ENCODE measurements at regions not wholly inside any gene's neighbourhood (a gene's known extent, or its start where the extent isn't known, plus 50 kb on each side); places are given as distances from the start of the nearest gene placed in this dataset.
A peak's percentile ranks its signal among the peaks of the same experiment; 100 is the strongest.
"Not testable (repeated sequence)": the region's sequence is repeated elsewhere in the genome, so short reads cannot be mapped to it uniquely, and the experiment has no call there.

DNA sequence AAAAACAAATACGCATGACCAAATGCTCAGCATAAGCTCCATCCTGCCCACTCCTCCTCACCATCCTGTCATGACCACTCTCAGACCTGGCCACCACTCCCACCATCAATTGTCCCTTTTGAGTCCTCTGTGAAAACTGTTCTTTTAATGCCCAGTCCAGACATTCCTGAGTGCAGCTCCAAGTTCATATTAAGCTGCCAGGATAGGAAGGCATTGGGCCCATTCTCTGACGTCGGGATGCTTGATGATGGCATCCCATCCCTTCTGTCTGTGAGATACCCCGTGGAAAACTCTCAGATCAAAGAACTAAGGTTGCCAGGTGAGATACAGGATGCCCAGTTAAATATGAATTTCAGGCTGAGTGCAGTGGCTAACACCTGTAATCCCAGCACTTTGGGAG lies 89.9 kb upstream of the KIF5B start:
- H3K4me3 Mint-ChIP-seq, result no peak overlapping the region
- peaks cover 29% of the 10 kb centered on the region for H3K4me1 Mint-ChIP-seq
- CTCF ChIA-PET, result interaction anchor here (0.7 kb wide), 1 partner anchor 142 kb away, joined by 3 read pairs; no protein-coding TSS in a partner anchor
- ATAC-seq, result no peak
- H3K27ac Mint-ChIP-seq, result no peak overlapping the region
- no peaks in the 10 kb centered on the region for H3K27me3 Mint-ChIP-seq
- H3K9me3 Mint-ChIP-seq (ENCODE audit: low read depth), result no peaks in the 10 kb centered on the region
- DNase-seq, result no peak
- H3K36me3 Mint-ChIP-seq, result no peaks in the 10 kb centered on the region

DNA sequence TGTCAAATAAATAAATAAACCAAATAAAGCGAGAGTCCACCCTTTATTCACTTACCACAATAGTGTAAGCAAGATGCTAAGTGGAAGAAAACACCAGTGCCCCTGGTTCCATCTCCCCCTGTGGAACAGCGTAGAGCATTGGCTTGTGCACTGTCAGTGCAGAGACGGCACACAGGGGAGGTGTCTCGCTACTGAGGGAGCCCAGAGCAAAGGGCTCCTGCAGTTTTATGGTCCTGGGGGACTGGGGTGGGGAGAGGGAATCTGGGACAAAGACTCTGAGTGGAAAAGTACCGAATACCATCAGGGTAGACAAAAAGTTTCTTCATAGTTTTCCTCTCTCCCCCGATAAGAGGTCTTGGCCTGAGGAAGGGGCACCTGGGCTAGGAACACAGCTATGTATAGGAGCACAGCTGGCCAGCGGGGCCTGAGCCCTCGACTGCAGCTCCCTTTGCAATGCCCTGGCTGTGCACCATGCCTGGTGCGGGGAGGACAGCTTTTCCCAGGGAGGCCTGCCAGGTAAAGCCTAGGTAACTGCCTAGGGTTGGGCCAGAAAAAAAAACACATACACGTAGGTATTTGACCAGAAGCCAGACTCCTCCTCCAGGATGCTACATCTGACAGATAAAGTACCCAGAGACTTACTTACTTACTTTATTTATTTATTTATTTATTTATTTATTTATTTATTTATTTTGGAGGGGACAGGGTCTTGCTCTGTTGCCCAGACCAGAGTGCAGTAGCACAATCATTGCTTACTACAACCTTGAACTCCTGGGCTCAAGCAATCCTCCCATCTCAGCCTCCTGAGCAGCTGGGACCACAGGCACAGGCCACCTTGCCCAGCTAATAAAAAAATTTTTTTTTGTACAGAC lies 88.8 kb upstream of the KIF5B start:
- H3K9me3 Mint-ChIP-seq (ENCODE audit: low read depth), result no peaks in the 10 kb centered on the region
- peaks cover 3% of the 10 kb centered on the region for H3K27me3 Mint-ChIP-seq
- H3K36me3 Mint-ChIP-seq, result no peaks in the 10 kb centered on the region
- DNase-seq (no peak), ATAC-seq (no peak)
- no peak overlapping the region for H3K4me3 Mint-ChIP-seq
- no peak overlapping the region for H3K27ac Mint-ChIP-seq
- CTCF ChIA-PET, result no interaction called here
- peaks cover 18% of the 10 kb centered on the region for H3K4me1 Mint-ChIP-seq

DNA sequence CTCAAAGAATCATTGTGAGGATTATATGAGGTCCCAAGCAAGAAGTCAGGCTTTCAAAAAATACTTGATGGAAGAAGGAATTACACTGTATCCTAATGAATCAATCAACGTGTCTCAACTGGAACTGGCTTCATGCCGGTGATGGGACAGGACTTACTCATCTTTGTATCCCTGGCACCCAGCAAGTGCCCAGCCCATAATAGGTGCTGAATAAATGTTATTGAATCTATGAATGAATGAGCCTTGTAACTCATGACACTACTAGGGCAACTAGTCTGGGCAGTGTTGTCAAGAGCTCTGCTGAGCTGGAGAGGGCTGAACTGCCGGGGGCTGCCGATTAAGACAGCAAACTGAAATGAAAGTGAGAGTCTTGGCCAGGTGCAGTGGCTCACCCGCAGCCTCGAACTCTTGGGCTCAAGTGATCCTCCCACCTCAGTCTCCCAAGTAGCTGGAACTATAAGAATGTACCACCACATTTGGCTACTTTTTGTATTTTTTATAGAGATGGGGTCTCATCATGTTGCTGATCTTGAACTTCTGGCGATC lies 87.2 kb upstream of the KIF5B start:
- Mint-ChIP-seq H3K27me3 (peaks cover 3% of the 10 kb centered on the region), H3K9me3 (ENCODE audit: low read depth) (no peaks in the 10 kb centered on the region), H3K4me1 (peaks cover 13% of the 10 kb centered on the region), H3K36me3 (no peaks in the 10 kb centered on the region), H3K4me3 (no peak overlapping the region), H3K27ac (no peak overlapping the region)
- CTCF ChIA-PET, result no interaction called here
- DNase-seq (no peak), ATAC-seq (no peak)

DNA sequence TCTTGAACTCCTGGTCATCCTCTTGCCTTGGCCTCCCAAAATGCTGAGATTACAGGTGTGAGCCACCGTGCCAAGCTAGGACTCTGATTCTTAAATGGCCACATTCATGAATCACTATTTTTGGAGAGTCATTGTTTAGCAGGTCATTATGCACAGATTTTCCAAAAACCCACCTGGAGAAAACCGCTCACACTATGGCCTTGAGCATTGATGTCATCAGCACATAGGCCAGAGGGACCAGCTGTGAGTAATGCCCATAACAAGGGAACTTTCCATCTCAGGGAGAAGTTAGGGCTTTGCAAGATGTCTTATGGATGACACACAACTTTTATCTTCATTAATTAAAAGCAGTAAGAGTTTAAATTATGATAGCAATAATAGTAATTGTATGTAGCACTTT lies 86.4 kb upstream of the KIF5B start:
- Mint-ChIP-seq H3K27me3 (peaks cover 3% of the 10 kb centered on the region), H3K9me3 (ENCODE audit: low read depth) (no peaks in the 10 kb centered on the region), H3K4me1 (peaks cover 8% of the 10 kb centered on the region), H3K36me3 (no peaks in the 10 kb centered on the region), H3K27ac (no peak overlapping the region), H3K4me3 (no peak overlapping the region)
- no peak for DNase-seq
- no peak for ATAC-seq
- CTCF ChIA-PET, result no interaction called here

DNA sequence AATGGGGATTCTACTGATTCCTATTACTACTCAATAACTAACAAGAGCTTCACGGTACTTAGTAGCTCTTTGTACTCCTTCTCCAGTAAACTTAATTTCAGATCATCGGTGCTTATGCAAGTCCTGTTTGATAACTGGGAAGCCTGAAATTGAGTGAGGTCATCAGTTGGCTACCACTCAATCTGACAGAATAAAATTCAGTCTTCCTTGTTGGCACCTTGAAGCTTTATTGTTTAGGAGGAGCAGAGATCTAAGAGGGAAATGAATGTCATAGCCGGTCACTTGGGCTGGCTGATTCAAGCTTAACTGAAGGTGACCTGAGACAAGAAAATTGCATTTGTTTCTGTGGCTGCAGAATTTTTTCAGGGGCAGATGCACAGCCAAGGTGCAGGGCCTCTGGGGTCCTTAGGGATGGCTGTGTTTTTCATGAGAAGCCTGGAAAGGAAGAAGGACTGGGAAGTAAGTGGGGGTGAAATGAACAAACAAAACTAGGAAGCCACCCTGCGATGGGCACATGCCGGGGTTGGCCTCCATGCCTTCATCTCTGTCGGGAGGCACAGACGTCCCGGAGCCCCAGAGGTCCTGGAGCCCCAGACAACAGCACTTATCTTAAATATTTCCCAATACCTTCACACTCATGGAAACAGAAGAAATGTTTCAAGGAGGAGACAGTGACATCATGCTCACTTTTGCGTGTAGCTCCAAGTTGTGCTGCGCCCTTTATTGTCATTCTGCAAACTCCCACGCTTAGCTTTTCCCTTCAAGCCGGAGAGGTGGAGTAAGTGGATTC lies 85.0 kb upstream of the KIF5B start:
- no peak overlapping the region for H3K4me3 Mint-ChIP-seq
- CTCF ChIA-PET, result no interaction called here
- ATAC-seq, result no peak

DNA sequence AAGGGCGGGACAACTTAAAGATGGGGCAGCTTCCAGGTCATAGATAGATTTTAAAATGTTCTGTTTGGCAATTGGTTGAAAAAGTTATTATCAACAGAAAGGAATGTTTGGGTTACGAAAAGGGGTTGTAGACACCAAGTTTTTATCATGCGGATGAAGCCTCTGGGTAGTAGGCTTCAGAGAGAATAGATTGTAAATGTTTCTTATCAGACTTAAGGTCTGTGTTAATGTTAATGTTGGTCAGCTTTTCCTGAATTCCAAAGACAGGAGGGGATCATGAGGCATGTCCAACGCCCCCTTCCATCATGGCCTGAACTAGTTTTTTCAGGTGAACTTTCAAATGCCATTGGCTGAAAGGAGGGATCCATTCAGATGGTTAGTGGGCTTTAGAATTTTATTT lies 84.2 kb upstream of the KIF5B start:
- CTCF ChIA-PET, result no interaction called here
- peaks cover 3% of the 10 kb centered on the region for H3K27me3 Mint-ChIP-seq
- no peaks in the 10 kb centered on the region for H3K36me3 Mint-ChIP-seq
- H3K27ac Mint-ChIP-seq, result no peak overlapping the region
- peaks cover 7% of the 10 kb centered on the region for H3K4me1 Mint-ChIP-seq
- no peak overlapping the region for H3K4me3 Mint-ChIP-seq
- H3K9me3 Mint-ChIP-seq (ENCODE audit: low read depth), result no peaks in the 10 kb centered on the region
- ATAC-seq (no peak), DNase-seq (no peak)

More for the DNA sequence above, 85.0 kb upstream of the KIF5B start:
- DNase-seq, result no peak
- Mint-ChIP-seq H3K36me3 (no peaks in the 10 kb centered on the region), H3K4me1 (peaks cover 7% of the 10 kb centered on the region), H3K27me3 (peaks cover 3% of the 10 kb centered on the region), H3K9me3 (ENCODE audit: low read depth) (no peaks in the 10 kb centered on the region), H3K27ac (no peak overlapping the region)

DNA sequence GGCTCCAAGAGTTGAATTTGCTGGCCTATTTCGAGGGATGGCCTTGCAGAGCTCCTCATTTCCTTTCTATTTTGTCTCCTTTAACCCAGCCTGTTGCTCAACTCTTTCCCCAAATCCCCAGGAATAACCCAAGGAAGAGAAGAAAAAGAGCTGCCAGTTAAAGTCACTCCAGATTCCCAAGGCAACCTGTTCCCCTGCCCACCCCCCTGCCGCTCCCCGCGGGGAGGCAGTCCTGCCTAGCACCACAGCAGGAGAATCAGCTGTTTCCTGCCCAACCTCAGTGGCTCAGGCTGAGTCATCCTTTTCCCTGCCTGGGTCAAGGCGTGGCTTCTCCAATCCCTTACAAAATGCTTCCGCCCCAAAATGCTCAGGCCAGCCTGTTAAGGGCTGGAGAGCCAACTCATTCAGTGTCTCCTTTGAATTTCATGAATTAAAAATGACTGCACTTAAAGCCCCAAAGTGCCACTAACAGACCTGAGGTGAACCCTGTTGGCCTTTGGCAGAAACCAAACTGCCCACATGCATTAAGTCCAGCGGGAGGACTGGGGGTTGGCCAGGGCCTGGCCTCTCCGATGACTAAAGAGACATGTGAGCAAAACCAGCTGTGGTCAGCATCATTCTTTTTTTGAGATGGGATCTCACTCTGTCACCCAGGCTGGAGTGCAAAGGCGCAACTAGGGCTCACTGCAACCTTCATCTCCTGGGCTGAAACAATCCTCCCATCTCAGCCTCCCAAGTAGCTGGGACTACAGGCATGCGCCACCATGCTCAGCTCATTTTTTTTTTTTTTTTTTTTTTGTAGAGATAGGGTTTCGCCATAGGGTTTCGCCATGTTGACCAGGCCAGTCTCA lies 83.2 kb upstream of the KIF5B start:
- DNase-seq (peak; percentile 69), ATAC-seq (peak; percentile 75)
- no peaks in the 10 kb centered on the region for H3K36me3 Mint-ChIP-seq
- no peak overlapping the region for H3K4me3 Mint-ChIP-seq
- peaks cover 3% of the 10 kb centered on the region for H3K27me3 Mint-ChIP-seq
- CTCF ChIA-PET, result no interaction called here
- H3K9me3 Mint-ChIP-seq (ENCODE audit: low read depth), result no peaks in the 10 kb centered on the region
- H3K4me1 Mint-ChIP-seq, result peaks cover 7% of the 10 kb centered on the region
- H3K27ac Mint-ChIP-seq, result no peak overlapping the region

DNA sequence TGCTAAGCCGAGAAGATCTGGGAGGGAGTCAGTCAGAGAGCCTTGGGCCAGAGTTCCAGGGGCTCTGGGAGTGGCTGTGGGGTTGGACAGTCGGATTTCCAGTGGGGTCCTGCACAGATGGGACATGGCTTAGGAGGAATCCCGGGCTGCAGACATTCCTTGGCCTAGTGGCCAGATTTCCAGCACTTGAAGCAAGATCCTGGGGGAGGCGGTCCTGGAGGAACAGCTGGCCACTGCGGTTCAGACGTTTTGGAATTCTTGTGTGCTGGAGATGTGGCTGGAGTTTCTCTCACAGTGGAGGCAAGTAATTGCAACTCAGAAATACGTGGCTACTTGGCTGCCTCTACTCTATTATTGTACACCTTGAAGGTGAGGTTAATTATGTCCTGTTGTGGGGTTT lies 80.7 kb upstream of the KIF5B start:
- H3K27ac Mint-ChIP-seq; H3K36me3 Mint-ChIP-seq; H3K27me3 Mint-ChIP-seq; H3K4me3 Mint-ChIP-seq; CTCF ChIA-PET; ATAC-seq; H3K9me3 Mint-ChIP-seq (ENCODE audit: low read depth); DNase-seq; H3K4me1 Mint-ChIP-seq: not testable (repeated sequence)

DNA sequence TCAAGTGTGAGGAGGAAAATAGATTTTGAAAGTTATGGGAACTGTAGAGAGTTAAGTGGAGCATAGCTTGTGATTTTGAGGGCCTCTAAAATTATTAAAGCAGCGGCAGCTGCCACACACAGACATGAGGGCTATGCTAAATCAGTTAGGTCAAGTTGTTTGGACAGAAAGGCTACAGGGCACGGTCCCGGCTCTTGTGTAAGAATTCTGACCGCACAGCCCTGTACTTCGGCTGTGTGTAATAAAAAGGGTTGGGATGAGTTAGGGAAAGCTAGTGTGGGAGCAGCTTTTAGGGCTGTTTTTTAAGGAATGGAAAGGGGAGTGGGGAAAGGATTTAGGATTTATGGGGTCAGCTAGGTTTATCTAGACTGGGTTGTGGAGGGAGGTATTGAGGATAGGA lies 79.6 kb upstream of the KIF5B start:
- CTCF ChIA-PET; H3K27me3 Mint-ChIP-seq; H3K27ac Mint-ChIP-seq; H3K36me3 Mint-ChIP-seq; ATAC-seq; H3K4me3 Mint-ChIP-seq; DNase-seq; H3K9me3 Mint-ChIP-seq (ENCODE audit: low read depth): not testable (repeated sequence)
- peaks cover 18% of the 10 kb centered on the region for H3K4me1 Mint-ChIP-seq

DNA sequence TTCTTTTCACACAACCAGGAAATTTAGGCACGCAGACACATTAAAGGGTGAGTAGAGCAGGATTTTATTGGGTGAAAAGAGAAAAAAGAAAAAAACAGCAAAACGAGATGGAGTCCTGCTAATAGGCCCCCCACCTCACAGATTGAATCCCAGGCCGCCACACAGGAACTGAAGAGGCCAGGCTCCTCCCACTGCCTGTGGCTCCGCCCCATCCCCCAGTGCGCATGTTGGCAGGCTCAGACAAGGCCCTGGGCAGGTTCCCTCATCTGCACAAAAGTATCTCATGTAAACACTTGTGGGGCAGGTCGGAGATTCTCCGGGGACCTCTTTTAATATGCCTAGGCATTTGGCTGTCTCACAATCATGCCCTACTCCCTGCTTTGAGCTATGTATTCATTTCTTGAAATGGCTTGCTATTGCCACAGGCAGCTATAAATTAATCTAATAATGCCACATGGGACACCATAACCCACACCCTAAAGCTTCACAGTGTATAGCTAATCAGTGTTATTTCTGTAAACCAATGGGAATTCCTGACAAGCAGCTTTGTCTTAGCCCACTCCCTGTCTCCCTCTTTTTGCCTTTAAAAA lies 76.2 kb upstream of the KIF5B start:
- ATAC-seq (no peak), DNase-seq (no peak)
- peaks cover 11% of the 10 kb centered on the region for H3K4me1 Mint-ChIP-seq
- H3K27ac Mint-ChIP-seq, result no peak overlapping the region
- H3K27me3 Mint-ChIP-seq, result peaks cover 10% of the 10 kb centered on the region
- H3K36me3 Mint-ChIP-seq, result no peaks in the 10 kb centered on the region
- H3K9me3 Mint-ChIP-seq (ENCODE audit: low read depth), result no peaks in the 10 kb centered on the region
- no peak overlapping the region for H3K4me3 Mint-ChIP-seq
- CTCF ChIA-PET, result no interaction called here

DNA sequence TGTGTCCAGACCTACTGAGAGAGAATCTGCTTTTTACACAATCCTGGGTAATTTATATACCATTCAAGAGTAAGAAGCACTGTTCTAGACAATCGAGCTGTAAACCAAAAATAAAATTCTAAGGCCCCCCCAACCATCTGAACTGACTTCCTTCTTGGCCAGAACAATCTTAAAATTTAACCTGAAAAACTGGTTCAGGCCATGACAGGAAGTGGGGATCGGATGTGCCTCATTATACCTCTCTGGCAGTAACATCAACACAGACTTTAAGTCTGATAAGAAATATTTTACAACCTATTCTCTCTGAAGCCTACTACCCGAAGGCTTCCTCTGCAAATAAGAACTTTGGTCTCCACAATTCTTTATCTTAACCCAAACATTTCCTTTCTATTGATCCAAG lies 75.2 kb upstream of the KIF5B start:
- peaks cover 14% of the 10 kb centered on the region for H3K27me3 Mint-ChIP-seq
- H3K4me3 Mint-ChIP-seq, result no peak overlapping the region
- no peaks in the 10 kb centered on the region for H3K9me3 Mint-ChIP-seq (ENCODE audit: low read depth)
- H3K27ac Mint-ChIP-seq, result no peak overlapping the region
- peaks cover 11% of the 10 kb centered on the region for H3K4me1 Mint-ChIP-seq
- no peak for ATAC-seq
- H3K36me3 Mint-ChIP-seq, result no peaks in the 10 kb centered on the region
- no peak for DNase-seq
- CTCF ChIA-PET, result interaction anchor here (1.4 kb wide), 1 partner anchor 269 kb away, joined by 3 read pairs; no protein-coding TSS in a partner anchor

DNA sequence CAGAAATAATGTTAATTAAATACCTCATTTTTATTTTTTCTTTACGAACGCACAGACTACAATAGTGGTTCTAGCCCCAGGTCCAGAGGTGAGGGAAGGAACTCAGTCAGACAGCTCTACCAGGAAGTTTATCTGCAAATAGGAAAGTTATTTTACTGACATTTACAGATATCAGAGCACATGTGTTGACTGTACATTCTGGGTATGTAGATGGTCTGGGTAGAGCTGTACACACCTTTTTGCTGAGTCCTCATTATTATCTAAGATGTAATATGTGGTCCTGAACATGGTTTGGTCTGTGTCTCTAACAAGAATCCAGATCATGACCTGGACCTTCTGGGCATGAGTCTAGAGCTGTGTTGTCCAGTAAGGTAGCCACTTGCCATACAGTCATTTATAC lies 74.6 kb upstream of the KIF5B start:
- ATAC-seq, result no peak
- no peak for DNase-seq
- CTCF ChIA-PET, result interaction anchor here (1.4 kb wide), 1 partner anchor 269 kb away, joined by 3 read pairs; no protein-coding TSS in a partner anchor

DNA sequence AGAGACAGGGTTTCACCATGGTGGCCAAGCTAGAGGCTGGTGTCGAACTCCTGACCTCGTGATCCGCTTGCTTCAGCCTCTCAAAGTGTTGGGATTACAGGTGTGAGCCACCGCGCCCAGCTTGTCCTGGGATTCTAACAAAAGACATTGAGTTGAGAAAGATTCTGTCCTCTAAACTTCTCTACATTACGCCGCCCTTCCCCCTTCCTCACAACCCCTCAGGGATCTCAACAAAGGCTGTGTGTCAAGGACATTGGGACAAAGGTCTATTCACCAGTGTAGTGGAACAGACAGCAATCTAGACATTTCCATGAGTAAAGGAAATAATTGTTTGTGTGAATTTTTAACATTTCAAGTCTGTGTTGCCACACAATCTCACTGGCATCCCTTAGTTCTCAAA lies 68.8 kb upstream of the KIF5B start:
- DNase-seq, result no peak
- Mint-ChIP-seq H3K4me1 (no peaks in the 10 kb centered on the region), H3K27me3 (peaks cover 18% of the 10 kb centered on the region), H3K27ac (no peak overlapping the region), H3K4me3 (no peak overlapping the region), H3K9me3 (ENCODE audit: low read depth) (peaks cover 2% of the 10 kb centered on the region), H3K36me3 (no peaks in the 10 kb centered on the region)
- CTCF ChIA-PET, result no interaction called here
- ATAC-seq, result no peak

More for the DNA sequence above, 74.6 kb upstream of the KIF5B start:
- Mint-ChIP-seq H3K36me3 (no peaks in the 10 kb centered on the region), H3K9me3 (ENCODE audit: low read depth) (no peaks in the 10 kb centered on the region), H3K4me1 (peaks cover 11% of the 10 kb centered on the region), H3K4me3 (no peak overlapping the region), H3K27me3 (peaks cover 14% of the 10 kb centered on the region), H3K27ac (no peak overlapping the region)
